ENCODE measurements at regions not wholly inside any gene's neighbourhood (a gene's known extent, or its start where the extent isn't known, plus 50 kb on each side); places are given as distances from the start of the nearest gene placed in this dataset.

DNA sequence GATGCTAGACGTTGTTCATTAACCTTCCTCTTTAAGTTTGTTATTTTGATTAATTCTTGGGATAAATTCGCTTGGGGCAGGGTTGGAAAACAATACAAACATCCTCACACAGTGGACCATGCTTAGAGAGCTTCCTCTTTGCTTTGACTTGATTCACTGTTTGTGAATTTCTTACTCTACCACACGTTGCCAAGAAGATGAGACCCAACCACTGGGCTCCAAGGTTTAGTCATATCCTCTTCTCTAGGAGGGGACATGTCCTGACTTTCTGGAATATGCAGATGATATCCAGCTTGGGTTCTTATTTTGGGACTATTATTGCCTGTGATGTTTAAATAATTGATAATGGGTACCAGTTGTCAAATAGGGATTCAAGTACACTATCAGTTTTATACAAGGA is 428.2 kb downstream of the ATP23 start:
- intact Hi-C loops (cut with micrococcal nuclease), result no loop called here
- no peak overlapping the region for H2AFZ ChIP-seq (ENCODE audit: insufficient read depth, low read depth, low read length, poor library complexity, severe bottlenecking)
- WGBS (ENCODE audit: insufficient coverage), result no CpG with 5 or more reads among the region's 3 CpGs
- H3K4me3 ChIP-seq (ENCODE audit: control extremely low read depth in 1 of 5, extremely low read depth in 1 of 5, insufficient read depth in 1 of 5, low read depth in 2 of 5, low read length in 4 of 5), result no peak overlapping the region
- no peaks in the 10 kb centered on the region for H3K4me1 Mint-ChIP-seq
- H3K9me3 ChIP-seq (ENCODE audit: control extremely low read depth in 1 of 3, control insufficient read depth in 2 of 3, insufficient read depth in 1 of 3, low read length in 2 of 3), result peaks cover 0 to 4% (median 4%) of the 10 kb centered on the region in 3 donors
- H3K4me3 Mint-ChIP-seq, result no peak overlapping the region
- DNase-seq (no peak), ATAC-seq (ENCODE audit: low read depth) (no peak)
- no peaks in the 10 kb centered on the region for H4K20me1 ChIP-seq (ENCODE audit: control insufficient read depth, insufficient read depth, low read length, poor library complexity, severe bottlenecking)
- H3K79me2 ChIP-seq (ENCODE audit: control insufficient read depth, insufficient read depth, low read length), result no peaks in the 10 kb centered on the region
- H3K27ac ChIP-seq (ENCODE audit: low read length in 2 of 2), result no peak overlapping the region
- H3K27ac Mint-ChIP-seq, result no peak overlapping the region
- TF ChIP-seq, protein P1, sequence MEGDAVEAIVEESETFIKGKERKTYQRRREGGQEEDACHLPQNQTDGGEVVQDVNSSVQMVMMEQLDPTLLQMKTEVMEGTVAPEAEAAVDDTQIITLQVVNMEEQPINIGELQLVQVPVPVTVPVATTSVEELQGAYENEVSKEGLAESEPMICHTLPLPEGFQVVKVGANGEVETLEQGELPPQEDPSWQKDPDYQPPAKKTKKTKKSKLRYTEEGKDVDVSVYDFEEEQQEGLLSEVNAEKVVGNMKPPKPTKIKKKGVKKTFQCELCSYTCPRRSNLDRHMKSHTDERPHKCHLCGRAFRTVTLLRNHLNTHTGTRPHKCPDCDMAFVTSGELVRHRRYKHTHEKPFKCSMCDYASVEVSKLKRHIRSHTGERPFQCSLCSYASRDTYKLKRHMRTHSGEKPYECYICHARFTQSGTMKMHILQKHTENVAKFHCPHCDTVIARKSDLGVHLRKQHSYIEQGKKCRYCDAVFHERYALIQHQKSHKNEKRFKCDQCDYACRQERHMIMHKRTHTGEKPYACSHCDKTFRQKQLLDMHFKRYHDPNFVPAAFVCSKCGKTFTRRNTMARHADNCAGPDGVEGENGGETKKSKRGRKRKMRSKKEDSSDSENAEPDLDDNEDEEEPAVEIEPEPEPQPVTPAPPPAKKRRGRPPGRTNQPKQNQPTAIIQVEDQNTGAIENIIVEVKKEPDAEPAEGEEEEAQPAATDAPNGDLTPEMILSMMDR (IDR thresholded peaks at IDR 0.05), result no peak
- no peak for TF ChIP-seq EZH2 (IDR thresholded peaks at IDR 0.05; ENCODE audit: borderline replicate concordance, insufficient read depth, low read depth, low read length, poor library complexity, severe bottlenecking)
- no peaks in the 10 kb centered on the region for H3K4me1 ChIP-seq (ENCODE audit: control insufficient read depth in 2 of 2, insufficient read depth in 2 of 2, low read length in 2 of 2)
- no peaks in the 10 kb centered on the region for H3K27me3 ChIP-seq (replicated peaks in 1 of 4; ENCODE audit: control extremely low read depth in 1 of 4, control insufficient read depth in 3 of 4, insufficient read depth in 4 of 4, low read length in 3 of 4)
- no peaks in the 10 kb centered on the region for H3K36me3 ChIP-seq (replicated peaks in 1 of 2; ENCODE audit: control extremely low read depth in 1 of 2, control insufficient read depth in 1 of 2, extremely low read depth in 1 of 2, insufficient read depth in 2 of 2, low read length in 1 of 2)
- ChIA-PET POLR2A (no interaction called here), CTCF (no interaction called here)
- H3K4me2 ChIP-seq (replicated peaks; ENCODE audit: low read depth, low read length, poor library complexity, severe bottlenecking), result no peak overlapping the region
- no peaks in the 10 kb centered on the region for H3K27me3 Mint-ChIP-seq
- H3K9me3 Mint-ChIP-seq (ENCODE audit: insufficient read depth), result peaks cover 3% of the 10 kb centered on the region
- H3K9ac ChIP-seq (ENCODE audit: low read length), result no peak overlapping the region

DNA sequence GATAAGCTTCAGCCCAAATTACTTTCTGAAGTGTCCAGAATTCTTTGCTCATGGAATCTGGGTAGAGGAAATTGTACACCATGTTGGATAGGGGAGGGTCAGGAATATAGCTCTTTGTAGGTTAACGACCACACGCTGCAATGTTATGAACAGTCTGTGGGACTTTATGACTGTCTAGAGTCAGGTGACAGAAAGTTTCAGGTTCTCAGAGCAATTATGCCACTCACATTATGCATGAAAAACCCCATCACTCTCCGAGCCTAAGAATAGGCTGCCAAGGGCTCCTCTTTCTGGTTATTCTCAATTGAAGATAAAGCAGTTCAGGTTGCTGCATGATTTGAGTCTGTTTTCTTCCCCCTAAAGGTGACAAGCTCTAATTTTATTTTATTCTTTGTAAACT is 430.9 kb downstream of the ATP23 start:
- no peak for ATAC-seq (ENCODE audit: low read depth)
- intact Hi-C loops (cut with micrococcal nuclease), result no loop called here
- Histone ChIP-seq H3K27ac (ENCODE audit: low read length in 2 of 2) (no peak overlapping the region), H3K4me3 (ENCODE audit: control extremely low read depth in 1 of 5, extremely low read depth in 1 of 5, insufficient read depth in 1 of 5, low read depth in 2 of 5, low read length in 4 of 5) (no peak overlapping the region), H3K9ac (ENCODE audit: low read length) (no peak overlapping the region), H3K27me3 (replicated peaks in 1 of 4; ENCODE audit: control extremely low read depth in 1 of 4, control insufficient read depth in 3 of 4, insufficient read depth in 4 of 4, low read length in 3 of 4) (no peaks in the 10 kb centered on the region), H3K79me2 (ENCODE audit: control insufficient read depth, insufficient read depth, low read length) (no peaks in the 10 kb centered on the region), H2AFZ (ENCODE audit: insufficient read depth, low read depth, low read length, poor library complexity, severe bottlenecking) (no peak overlapping the region), H3K4me2 (replicated peaks; ENCODE audit: low read depth, low read length, poor library complexity, severe bottlenecking) (no peak overlapping the region), H3K4me1 (ENCODE audit: control insufficient read depth in 2 of 2, insufficient read depth in 2 of 2, low read length in 2 of 2) (no peaks in the 10 kb centered on the region), H4K20me1 (ENCODE audit: control insufficient read depth, insufficient read depth, low read length, poor library complexity, severe bottlenecking) (no peaks in the 10 kb centered on the region), H3K9me3 (ENCODE audit: control extremely low read depth in 1 of 3, control insufficient read depth in 2 of 3, insufficient read depth in 1 of 3, low read length in 2 of 3) (peaks cover 0 to 4% (median 4%) of the 10 kb centered on the region in 3 donors), H3K36me3 (replicated peaks in 1 of 2; ENCODE audit: control extremely low read depth in 1 of 2, control insufficient read depth in 1 of 2, extremely low read depth in 1 of 2, insufficient read depth in 2 of 2, low read length in 1 of 2) (no peaks in the 10 kb centered on the region)
- H3K27ac Mint-ChIP-seq, result no peak overlapping the region
- H3K4me1 Mint-ChIP-seq, result no peaks in the 10 kb centered on the region
- POLR2A ChIA-PET, result no interaction called here
- H3K4me3 Mint-ChIP-seq, result no peak overlapping the region
- DNase-seq, result no peak
- 49% methylated on average over 2 of the region's 3 CpGs for WGBS (ENCODE audit: insufficient coverage)
- H3K27me3 Mint-ChIP-seq, result no peaks in the 10 kb centered on the region
- CTCF ChIA-PET, result no interaction called here
- TF ChIP-seq, protein P1 (IDR thresholded peaks at IDR 0.05), result no peak
- TF ChIP-seq EZH2 (IDR thresholded peaks at IDR 0.05; ENCODE audit: borderline replicate concordance, insufficient read depth, low read depth, low read length, poor library complexity, severe bottlenecking), result no peak
- peaks cover 3% of the 10 kb centered on the region for H3K9me3 Mint-ChIP-seq (ENCODE audit: insufficient read depth)

Data from B cell (primary cell).